ENCODE measurements at regions not wholly inside any gene's neighbourhood (a gene's known extent, or its start where the extent isn't known, plus 50 kb on each side); places are given as distances from the start of the nearest gene placed in this dataset.

DNA sequence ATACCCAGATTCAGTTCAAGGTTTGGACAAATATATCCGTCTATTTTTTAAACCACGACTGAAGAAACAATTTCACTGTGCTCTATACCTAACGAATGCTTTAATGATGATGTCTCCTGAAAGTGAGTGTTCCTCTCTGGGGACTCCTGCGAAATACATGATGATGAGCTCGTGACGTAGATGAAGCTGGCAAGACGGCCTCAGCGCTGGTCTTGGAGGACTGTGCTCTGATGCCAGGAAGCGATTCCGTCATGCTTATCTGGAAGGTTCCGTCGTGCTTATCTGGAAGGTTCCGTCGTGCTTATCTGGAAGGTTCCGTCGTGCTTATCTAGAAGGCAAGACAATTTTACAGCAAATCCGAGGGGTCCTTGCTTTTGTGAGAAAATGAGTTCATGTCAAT, 250.8 kb upstream of the IRX2 start:
- H2AFZ ChIP-seq (ENCODE audit: low read depth, low read length, poor library complexity, severe bottlenecking): no peak overlapping the region
- H3K9ac ChIP-seq (ENCODE audit: low read length): no peak overlapping the region
- no peaks in the 10 kb centered on the region for H3K27me3 ChIP-seq (ENCODE audit: insufficient read depth, low read length)
- intact Hi-C loops (cut with micrococcal nuclease): no loop called here
- no peaks in the 10 kb centered on the region for H3K36me3 ChIP-seq (ENCODE audit: control insufficient read depth in 1 of 2, insufficient read depth in 2 of 2, low read length in 2 of 2)
- no TSS peak for BruUV-seq (replicated peaks)
- H3K9me2 ChIP-seq (ENCODE audit: insufficient read depth): no peaks in the 10 kb centered on the region
- ChIA-PET CTCF (no interaction called here), RAD21 (ENCODE audit: low non-redundant PET in 1 of 2, low total read pairs in 2 of 2, uncharacterized antibody in 2 of 2, unreplicated experiment in 2 of 2) (no interaction called here), POLR2A (no interaction called here)
- H3K79me2 ChIP-seq (ENCODE audit: insufficient read depth, low read length): no peaks in the 10 kb centered on the region
- H3K9me3 ChIP-seq (ENCODE audit: control insufficient read depth in 1 of 2, insufficient read depth in 1 of 2, low read depth in 1 of 2, low read length in 2 of 2): peaks cover 6 to 20% of the 10 kb centered on the region in 2 experiments; a peak in 2 of 4 replicates
- H3K4me1 ChIP-seq (ENCODE audit: control insufficient read depth in 1 of 2, insufficient read depth in 2 of 2, low read length in 2 of 2): no peaks in the 10 kb centered on the region
- no peak for ATAC-seq
- H4K20me1 ChIP-seq (ENCODE audit: insufficient read depth): no peaks in the 10 kb centered on the region
- H3K4me2 ChIP-seq (ENCODE audit: low read length): no peak overlapping the region
- H3K4me3 ChIP-seq (replicated peaks in 1 of 2; ENCODE audit: low read depth in 1 of 2, low read length in 2 of 2): no peak overlapping the region
- no peak overlapping the region for H3K27ac ChIP-seq (ENCODE audit: low read depth, low read length)
- TF ChIP-seq EGR1 (IDR thresholded peaks at IDR 0.05; ENCODE audit: low read depth): no peak
- no peak for DNase-seq (ENCODE audit: low read depth, low spot score)

DNA sequence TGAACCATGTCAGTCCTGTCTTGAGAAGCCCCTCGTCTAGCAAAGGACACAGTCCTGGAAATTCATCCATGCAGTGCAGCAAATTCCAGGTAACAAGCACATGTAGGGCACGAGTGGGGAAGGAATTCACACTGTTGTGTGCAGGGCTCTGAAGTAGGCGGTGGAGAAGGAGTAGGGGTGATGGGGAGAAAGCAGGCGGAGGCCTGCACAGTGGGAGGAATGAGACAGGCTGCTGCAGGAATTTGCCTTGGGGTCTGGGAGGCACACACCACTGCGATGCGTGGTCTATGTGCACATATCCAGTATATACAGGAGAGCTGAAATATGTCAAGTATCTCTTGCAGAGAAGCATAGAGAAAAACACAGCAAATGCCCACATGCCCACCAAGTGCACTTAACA, 249.2 kb upstream of the IRX2 start:
- ChIA-PET CTCF (no interaction called here), POLR2A (no interaction called here), RAD21 (ENCODE audit: low non-redundant PET in 1 of 2, low total read pairs in 2 of 2, uncharacterized antibody in 2 of 2, unreplicated experiment in 2 of 2) (no interaction called here)
- H4K20me1 ChIP-seq (ENCODE audit: insufficient read depth): no peaks in the 10 kb centered on the region
- H3K27me3 ChIP-seq (ENCODE audit: insufficient read depth, low read length): no peaks in the 10 kb centered on the region
- no peaks in the 10 kb centered on the region for H3K4me1 ChIP-seq (ENCODE audit: control insufficient read depth in 1 of 2, insufficient read depth in 2 of 2, low read length in 2 of 2)
- no peak overlapping the region for H3K9ac ChIP-seq (ENCODE audit: low read length)
- no peak overlapping the region for H3K27ac ChIP-seq (ENCODE audit: low read depth, low read length)
- no peak overlapping the region for H3K4me3 ChIP-seq (replicated peaks in 1 of 2; ENCODE audit: low read depth in 1 of 2, low read length in 2 of 2)
- H2AFZ ChIP-seq (ENCODE audit: low read depth, low read length, poor library complexity, severe bottlenecking): no peak overlapping the region
- no peaks in the 10 kb centered on the region for H3K9me2 ChIP-seq (ENCODE audit: insufficient read depth)
- H3K36me3 ChIP-seq (ENCODE audit: control insufficient read depth in 1 of 2, insufficient read depth in 2 of 2, low read length in 2 of 2): no peaks in the 10 kb centered on the region
- no peak for TF ChIP-seq YY1 (IDR thresholded peaks at IDR 0.05; ENCODE audit: extremely low read depth, insufficient replicate concordance, low read depth, low read length)
- TF ChIP-seq ZNF274 (IDR thresholded peaks at IDR 0.05; ENCODE audit: low read depth, low read length): no peak
- no peak for TF ChIP-seq FOSL1 (IDR thresholded peaks at IDR 0.05; ENCODE audit: low read depth)
- no peak for ATAC-seq
- no peak overlapping the region for H3K4me2 ChIP-seq (ENCODE audit: low read length)
- no peak for DNase-seq (ENCODE audit: low read depth, low spot score)
- peaks cover 6 to 24% of the 10 kb centered on the region in 2 experiments; a peak in 2 of 4 replicates for H3K9me3 ChIP-seq (ENCODE audit: control insufficient read depth in 1 of 2, insufficient read depth in 1 of 2, low read depth in 1 of 2, low read length in 2 of 2)
- intact Hi-C loops (cut with micrococcal nuclease): no loop called here
- BruUV-seq (replicated peaks): no TSS peak
- H3K79me2 ChIP-seq (ENCODE audit: insufficient read depth, low read length): no peaks in the 10 kb centered on the region
